ENCODE measurements at regions not wholly inside any gene's neighbourhood (a gene's known extent, or its start where the extent isn't known, plus 50 kb on each side); places are given as distances from the start of the nearest gene placed in this dataset.

DNA sequence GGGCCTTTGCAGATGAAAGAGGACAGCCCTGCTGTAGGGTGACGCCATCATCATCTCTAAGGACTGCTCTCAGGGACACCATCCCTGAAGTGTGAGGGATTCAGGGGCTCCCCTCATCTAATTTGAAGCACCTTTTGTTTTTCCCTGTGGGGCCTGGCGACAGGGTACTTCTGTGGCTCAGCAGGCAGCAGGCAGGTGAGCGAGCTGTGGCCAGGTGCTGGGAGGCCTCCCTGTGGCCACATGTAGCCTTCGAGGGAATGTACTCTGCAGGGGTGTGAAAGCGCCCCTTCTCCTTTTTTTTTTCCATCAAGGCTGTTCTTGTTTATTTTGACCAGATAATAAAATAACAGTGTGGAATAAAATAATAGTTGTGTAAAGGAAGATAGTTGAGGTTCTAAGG is 118.2 kb upstream of the DPP6 start:
- TF ChIP-seq ZNF274 (IDR thresholded peaks at IDR 0.05; ENCODE audit: low read depth, low read length) (no peak), YY1 (IDR thresholded peaks at IDR 0.05; ENCODE audit: insufficient read depth, insufficient read length) (no peak), SUZ12 (IDR thresholded peaks at IDR 0.05; ENCODE audit: extremely low read depth, insufficient read depth, insufficient read length) (no peak)

All from NT2/D1 (cell line).